Right hindlimb (tissue), 1 donor: ENCODE measurements at regions not wholly inside any gene's neighbourhood (a gene's known extent, or its start where the extent isn't known, plus 50 kb on each side); places are given as distances from the start of the nearest gene placed in this dataset.
"Not testable (repeated sequence)": the region's sequence is repeated elsewhere in the genome, so short reads cannot be mapped to it uniquely, and the experiment has no call there.

Experiments used
- DNase-seq: peaks from one replicate; pipeline ENCODE4 v3.0.0-alpha.2; 2018

DNA sequence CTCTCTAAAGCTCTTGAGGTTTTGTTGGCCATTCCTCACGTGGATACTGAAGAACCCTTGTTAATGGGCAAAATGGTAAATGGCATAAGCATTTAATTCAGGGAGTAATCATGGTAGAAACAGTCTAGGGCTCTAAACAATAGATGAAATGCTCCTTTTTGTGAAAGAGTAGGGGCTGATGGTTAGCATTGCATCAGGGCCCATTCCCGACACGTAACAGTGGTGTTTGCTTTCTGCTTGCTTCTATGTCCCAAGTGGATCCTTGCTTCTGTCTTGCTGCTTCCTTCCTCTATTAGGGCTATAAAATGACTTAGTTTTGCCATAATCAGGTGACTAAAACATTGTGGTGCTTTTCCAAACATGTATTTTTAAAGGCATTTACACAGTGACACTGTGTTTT lies 230.9 kb upstream of the AFF2 start:
- no peak for DNase-seq

- DNase-seq = no peak
These were observed 229.9 kb upstream of the AFF2 start for GRCh38 chrX:148270499-148270898.

DNA sequence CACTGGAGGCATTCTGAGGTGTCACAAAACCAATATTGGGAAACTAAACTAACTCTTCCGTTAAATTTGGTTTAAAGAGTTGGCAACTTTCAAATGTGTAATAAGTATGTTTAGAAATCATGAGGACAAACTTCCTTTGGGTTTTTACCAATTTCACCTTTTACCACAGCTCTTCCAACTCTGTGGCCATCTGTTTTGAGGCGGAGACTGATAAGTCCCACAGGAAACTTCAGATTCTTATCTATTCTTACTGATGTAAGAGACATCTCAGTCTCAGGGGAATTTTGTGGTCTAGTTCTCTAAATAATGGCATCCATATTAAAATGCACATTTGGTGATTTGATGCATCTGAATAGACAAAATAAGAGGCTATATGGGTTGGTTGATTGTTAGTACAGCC lies 229.2 kb upstream of the AFF2 start:
- no peak for DNase-seq

DNA sequence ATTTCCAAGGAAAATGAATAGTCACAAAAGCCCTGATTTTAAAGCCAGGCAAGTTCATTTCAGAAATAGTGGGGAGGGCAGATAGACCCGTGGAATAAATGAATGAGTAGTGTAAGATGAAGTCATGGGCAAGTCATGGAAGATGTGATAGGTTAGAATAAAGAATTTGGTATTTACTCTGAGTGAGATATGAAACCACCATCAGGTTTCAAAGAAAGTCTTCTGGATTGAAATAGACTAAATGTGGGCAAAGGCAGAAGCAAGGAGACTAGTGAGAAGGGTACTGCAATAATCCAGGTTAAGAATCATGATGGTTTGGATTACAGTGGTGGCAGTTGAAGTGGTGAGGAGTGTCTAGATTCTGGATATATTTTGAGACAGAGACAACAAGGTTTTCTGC lies 218.5 kb upstream of the AFF2 start:
- DNase-seq = no peak

GRCh38 chrX:148282504-148282903 lies 217.9 kb upstream of the AFF2 start:
- no peak for DNase-seq

GRCh38 chrX:148284056-148284455 lies 216.4 kb upstream of the AFF2 start:
- no peak for DNase-seq

- no peak for DNase-seq
These were observed 215.6 kb upstream of the AFF2 start for GRCh38 chrX:148284821-148285220.

DNA sequence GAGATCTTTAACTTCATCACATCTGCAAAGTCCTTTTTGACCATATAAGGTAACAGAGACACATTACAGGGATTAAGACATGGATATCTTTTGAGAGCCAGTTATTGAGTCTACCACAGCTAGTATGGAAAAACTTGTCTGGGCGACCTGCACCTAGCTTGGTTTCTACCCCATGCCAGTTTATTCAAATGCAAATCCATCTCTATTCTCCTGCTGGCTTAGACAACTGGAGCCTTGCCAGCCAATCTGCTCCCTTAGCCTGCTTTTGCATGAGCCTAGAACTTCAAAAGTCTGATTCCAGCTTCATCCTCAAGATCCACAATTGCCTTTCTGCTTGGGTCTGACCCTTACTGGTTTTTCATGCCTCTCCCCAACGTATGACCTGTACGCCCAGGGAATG lies 212.0 kb upstream of the AFF2 start:
- DNase-seq = no peak

- no peak for DNase-seq
These were observed 210.4 kb upstream of the AFF2 start for GRCh38 chrX:148290041-148290440.

DNA sequence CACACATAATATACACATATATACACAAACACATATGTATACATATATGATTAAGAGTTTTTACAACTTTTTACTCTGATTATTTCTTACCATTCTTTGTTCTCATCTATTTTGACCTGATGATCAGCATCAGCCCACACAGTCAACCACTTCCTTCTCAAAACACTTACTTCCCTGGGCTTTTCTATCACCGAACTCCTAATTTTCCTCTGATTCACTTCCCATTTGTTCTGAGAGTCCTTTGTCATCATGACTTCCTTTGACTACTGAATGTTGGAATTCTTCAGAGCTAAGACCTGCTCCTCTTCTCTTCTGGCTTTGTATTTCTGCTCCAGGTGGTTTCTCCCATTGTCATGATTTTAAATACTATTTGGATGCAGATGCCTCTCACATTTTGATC lies 209.5 kb upstream of the AFF2 start:
- no peak for DNase-seq

DNA sequence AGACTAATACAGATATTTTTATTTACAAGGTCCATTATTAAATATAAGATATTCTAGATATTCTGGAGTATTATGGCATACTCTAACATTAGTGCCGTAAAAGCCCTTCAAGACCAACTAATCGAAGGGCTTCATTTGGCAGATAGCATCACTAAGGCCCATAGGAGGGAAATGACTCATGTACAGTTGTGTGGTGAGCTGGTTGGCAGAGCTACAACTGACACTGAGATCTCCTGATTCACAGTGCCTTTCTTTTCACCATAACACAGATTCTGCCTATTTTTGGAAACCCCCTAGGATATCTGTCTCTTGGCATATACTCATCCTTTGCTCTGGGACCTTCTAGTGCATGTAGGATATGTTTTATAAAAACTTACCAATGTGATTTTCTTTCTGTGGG lies 201.7 kb upstream of the AFF2 start:
- DNase-seq = no peak

DNA sequence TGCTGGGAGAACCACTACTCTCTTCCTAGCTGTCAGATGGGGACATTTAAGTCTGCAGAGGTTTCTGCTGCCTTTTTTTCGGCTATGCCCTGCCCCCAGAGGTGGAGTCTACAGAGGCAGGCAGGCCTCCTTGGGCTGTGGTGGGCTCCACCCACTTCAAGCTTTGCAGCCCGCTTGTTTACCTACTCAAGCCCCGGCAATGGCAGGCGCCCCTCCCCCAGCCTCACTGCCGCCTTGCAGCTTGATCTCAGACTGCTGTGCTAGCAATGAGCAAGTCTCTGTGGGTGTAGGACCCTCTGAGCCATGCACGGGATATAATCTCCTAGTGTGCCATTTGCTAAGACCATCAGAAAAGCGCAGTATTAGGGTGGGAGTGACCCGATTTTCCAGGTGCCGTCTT lies 195.2 kb upstream of the AFF2 start:
- not testable (repeated sequence) for DNase-seq

GRCh38 chrX:148309413-148309812 lies 191.0 kb upstream of the AFF2 start:
- no peak for DNase-seq

DNA sequence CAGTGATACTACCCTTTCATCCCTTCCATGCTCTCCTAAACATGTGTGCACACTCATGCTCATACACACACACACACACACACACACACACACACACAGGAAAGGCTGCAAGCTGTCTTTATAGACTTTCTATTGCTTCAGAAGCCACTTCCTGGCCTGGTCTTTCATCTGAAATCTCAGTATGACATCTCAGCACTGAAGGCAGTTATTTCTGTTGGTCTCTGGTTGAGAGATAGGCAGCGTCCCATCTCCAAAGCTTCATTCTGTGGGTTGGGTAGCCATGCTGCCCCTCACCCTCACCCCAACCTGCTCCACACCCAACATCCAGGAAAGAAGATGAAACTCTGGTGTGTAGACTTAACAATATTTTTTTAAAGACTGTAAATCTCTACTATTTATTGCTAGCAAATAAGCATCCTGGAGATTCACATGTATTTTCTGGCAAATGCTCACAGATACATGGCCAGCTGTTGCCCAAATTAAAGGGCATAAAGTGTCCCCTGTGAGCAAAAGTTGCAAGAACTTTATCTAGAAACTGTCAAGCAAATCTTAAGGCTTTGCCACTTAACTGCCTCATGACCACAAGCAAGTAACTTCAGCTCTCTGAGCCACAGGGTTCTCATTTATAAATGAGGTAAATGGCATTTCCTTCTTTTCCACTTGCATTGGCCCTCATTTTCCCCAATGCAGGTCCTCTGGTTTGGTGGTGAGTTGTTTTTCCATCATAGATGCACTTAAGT lies 189.8 kb upstream of the AFF2 start:
- DNase-seq = no peak

- no peak for DNase-seq
These were observed 188.9 kb upstream of the AFF2 start for GRCh38 chrX:148311544-148311943.

DNA sequence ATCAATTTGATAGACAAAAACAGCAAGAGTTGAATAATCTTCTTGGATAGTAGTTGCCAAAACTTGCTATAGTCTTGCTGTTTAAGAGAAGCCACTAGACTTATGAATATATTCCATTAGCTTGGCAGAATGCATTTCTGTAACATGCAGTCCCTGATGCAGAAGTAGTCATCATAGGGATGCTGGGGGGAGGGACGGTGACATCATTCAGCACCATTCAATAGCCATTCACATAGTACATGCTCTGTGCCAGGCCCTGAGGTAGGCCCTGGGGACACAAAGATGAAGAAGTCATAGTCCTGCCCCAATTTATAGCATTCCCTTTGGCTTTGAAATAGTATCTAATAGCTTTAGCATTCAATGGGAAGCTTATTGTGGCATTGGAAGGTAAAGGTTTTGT lies 185.5 kb upstream of the AFF2 start:
- DNase-seq = no peak

DNA sequence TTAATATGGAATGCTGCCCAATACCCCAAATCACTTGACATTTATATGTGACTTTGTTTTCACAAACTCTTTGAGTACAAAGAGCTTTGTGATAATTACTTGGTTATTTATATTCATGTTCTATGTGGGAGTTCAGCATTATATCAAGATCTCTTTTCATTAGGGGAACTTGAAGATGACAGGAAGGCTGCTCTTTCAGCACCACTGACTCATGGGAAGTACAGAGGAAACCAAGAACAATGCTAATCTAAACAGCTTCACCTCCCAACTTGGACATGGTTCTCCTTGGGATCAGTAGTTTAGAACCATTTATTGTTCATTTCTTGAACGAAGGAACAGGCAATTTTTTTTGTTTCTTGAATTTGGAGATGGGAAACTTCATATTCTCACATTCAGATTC lies 184.0 kb upstream of the AFF2 start:
- DNase-seq = no peak

DNA sequence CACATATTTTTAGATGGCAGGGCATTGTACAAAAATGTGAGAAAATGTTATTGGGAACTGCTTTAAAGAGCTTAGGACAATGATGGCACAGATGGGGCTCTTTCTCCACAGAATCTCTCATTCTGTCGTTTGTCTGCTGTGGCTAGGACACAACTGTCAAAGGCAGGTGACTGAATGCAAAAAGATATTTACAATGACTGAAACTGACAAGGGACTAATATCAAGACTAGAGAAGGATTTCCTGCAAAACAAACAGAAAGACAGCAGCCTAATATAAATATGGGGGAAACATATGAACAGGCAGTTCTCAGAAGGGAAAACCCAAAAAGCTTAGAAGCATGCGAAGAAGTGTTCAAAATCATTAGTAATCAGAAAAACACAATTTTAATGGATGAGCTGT lies 177.5 kb upstream of the AFF2 start:
- no peak for DNase-seq

- no peak for DNase-seq
These were observed 166.4 kb upstream of the AFF2 start for GRCh38 chrX:148333989-148334388.

DNA sequence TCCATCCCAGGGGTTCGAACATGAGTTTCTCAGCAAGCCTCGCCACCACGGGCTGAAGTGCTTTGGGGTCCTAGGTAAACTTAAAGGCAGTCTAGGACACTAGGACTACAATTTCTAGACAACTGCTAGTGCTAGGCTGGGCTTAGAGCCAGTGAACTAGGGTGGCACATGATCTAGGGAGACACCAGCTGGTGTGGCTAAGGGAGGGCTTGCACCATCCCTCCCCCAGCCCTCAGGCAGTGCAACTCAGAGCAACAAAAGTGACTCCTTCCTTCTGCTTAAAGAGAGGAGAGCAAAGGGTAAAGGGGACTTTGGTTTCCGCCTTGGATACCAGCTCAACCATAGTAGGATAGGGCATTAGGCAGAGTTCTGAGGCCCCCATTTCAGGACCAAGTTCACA lies 162.5 kb upstream of the AFF2 start:
- DNase-seq = no peak

- no peak for DNase-seq
These were observed 145.5 kb upstream of the AFF2 start for GRCh38 chrX:148354916-148355315.

GRCh38 chrX:148361641-148362040 lies 138.8 kb upstream of the AFF2 start:
- no peak for DNase-seq

DNA sequence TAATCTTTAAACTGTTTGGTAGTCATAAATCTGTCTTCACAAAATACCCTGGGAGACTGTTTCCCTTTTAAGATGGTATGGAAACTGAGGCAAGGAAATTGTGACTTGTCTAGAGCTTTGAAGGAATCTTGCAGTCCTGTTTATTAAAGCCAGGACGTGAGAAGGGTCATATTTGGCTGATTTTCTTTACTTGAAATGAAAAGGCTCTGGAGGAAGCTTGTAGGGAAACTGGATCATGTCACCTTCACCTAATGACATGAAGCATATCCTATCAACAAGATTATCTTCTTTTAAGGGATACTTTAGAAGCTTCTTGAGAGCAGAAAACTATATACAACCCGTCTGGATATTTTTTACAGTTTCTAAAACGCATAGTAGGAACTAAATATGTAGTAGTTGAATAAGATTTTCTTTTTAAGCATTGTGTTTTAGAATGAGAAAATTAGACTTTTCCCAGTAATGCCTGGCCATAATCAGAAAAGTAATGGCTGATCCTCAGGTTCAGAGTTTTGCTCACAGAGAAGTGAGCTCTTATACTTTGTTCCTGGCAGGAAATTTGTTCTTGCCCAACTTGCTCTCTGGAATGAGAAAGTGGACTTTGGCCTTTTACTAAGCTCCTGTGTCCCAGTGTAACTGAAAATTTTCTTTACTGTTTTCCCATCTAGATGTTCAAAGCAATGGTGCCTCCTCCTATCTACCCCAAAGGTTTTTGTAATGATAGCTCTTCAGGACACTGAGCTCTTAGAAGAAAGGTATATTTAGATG lies 136.8 kb upstream of the AFF2 start:
- no peak for DNase-seq

- DNase-seq = no peak
These were observed 135.2 kb upstream of the AFF2 start for GRCh38 chrX:148365233-148365632.

- no peak for DNase-seq
These were observed 129.1 kb upstream of the AFF2 start for GRCh38 chrX:148371291-148371690.
